Keratinocyte (primary cell): ENCODE measurements at regions not wholly inside any gene's neighbourhood (a gene's known extent, or its start where the extent isn't known, plus 50 kb on each side); places are given as distances from the start of the nearest gene placed in this dataset.

Source experiments
- DNase-seq: peaks from one replicate; pipeline ENCODE4 v3.0.0-alpha.2; 2011; ENCODE audit warnings: low read depth, missing footprints, low spot score
- FAIRE-seq: peaks from 2 replicates; lab custom pipeline; 2011; peaks lifted over from hg19 to GRCh38; lab: Jason Lieb, UNC
- H2AFZ ChIP-seq: 2 replicates; pipeline ENCODE4 v1.6.0; 2012; ENCODE audit warnings: low read length, control low read depth, inconsistent platforms; ENCODE audit not compliant: control insufficient read depth
- H3K27ac ChIP-seq: 2 replicates; pipeline ENCODE4 v1.5.1; 2011; ENCODE audit warnings: low read length; ENCODE audit not compliant: control insufficient read depth, insufficient read depth
- H3K27me3 ChIP-seq: 3 replicates; pipeline ENCODE4 v1.6.0; 2011; ENCODE audit warnings: low read length; ENCODE audit not compliant: control insufficient read depth, insufficient read depth; ENCODE audit errors: extremely low read depth
- H3K36me3 ChIP-seq, 2 experiments: 2 replicates in 1 of 2; 3 replicates in 1 of 2; pipeline ENCODE4 v1.5.1; 2011; ENCODE audit warnings: low read length in 2 of 2, mild to moderate bottlenecking in 1 of 2; ENCODE audit not compliant: control insufficient read depth in 2 of 2, insufficient read depth in 2 of 2; ENCODE audit errors: extremely low read depth in 1 of 2
- H3K4me1 ChIP-seq: 3 replicates; pipeline ENCODE4 v1.5.1; 2011; ENCODE audit warnings: low read length; ENCODE audit not compliant: control insufficient read depth, insufficient read depth; ENCODE audit errors: extremely low read depth
- H3K4me2 ChIP-seq: 3 replicates; pipeline ENCODE4 v1.6.0; 2011; ENCODE audit warnings: low read depth, low read length; ENCODE audit not compliant: control insufficient read depth, insufficient read depth; ENCODE audit errors: extremely low read depth
- H3K4me3 ChIP-seq, 3 experiments: fragments of 200-600 bp in 1 of 3; sonication (generic) in 1 of 3; 2 replicates in 2 of 3; 3 replicates in 1 of 3; pipeline ENCODE4 v1.5.1; 2011 to 2016; ENCODE audit warnings: low read length in 3 of 3, mild to moderate bottlenecking in 3 of 3, control low read depth in 2 of 3, inconsistent platforms in 1 of 3, low read depth in 1 of 3, mixed read lengths in 1 of 3, mixed run types in 1 of 3, moderate library complexity in 1 of 3; ENCODE audit not compliant: control insufficient read depth in 2 of 3, insufficient read depth in 2 of 3; ENCODE audit errors: extremely low read depth in 1 of 3
- H3K79me2 ChIP-seq: 2 replicates; pipeline ENCODE4 v1.6.0; 2012; ENCODE audit warnings: low read length; ENCODE audit not compliant: control insufficient read depth, insufficient read depth
- H3K9ac ChIP-seq: 3 replicates; pipeline ENCODE4 v1.6.0; 2011; ENCODE audit warnings: low read length; ENCODE audit not compliant: control insufficient read depth, insufficient read depth; ENCODE audit errors: extremely low read depth
- H3K9me1 ChIP-seq: 3 replicates; pipeline ENCODE4 v1.6.0; 2011; ENCODE audit warnings: low read length; ENCODE audit not compliant: control insufficient read depth, insufficient read depth; ENCODE audit errors: extremely low read depth
- H3K9me3 ChIP-seq: 2 replicates; pipeline ENCODE4 v1.5.1; 2012; ENCODE audit warnings: low read depth, low read length; ENCODE audit not compliant: control insufficient read depth
- H4K20me1 ChIP-seq: 3 replicates; pipeline ENCODE4 v1.6.0; 2011; ENCODE audit warnings: low read length; ENCODE audit not compliant: control insufficient read depth, insufficient read depth; ENCODE audit errors: extremely low read depth
- CTCF ChIP-seq, 3 experiments: IDR thresholded peaks in 1 of 3; conservative IDR thresholded peaks in 1 of 3; optimal IDR thresholded peaks in 1 of 3; 2 replicates in 2 of 3; 3 replicates in 1 of 3; pipeline versions ENCODE3 to v1.5.1; 2011; ENCODE audit warnings: low read length in 3 of 3, mild to moderate bottlenecking in 3 of 3, moderate library complexity in 2 of 3, control low read depth in 1 of 3, inconsistent platforms in 1 of 3; ENCODE audit not compliant: insufficient read depth in 2 of 3; ENCODE audit errors: extremely low read depth in 1 of 3
- EZH2 ChIP-seq: IDR thresholded peaks from one replicate; pipeline ENCODE4 v1.6.1; 2012; ENCODE audit warnings: inconsistent platforms, mild to moderate bottlenecking, low read length, moderate library complexity
- dilution Hi-C: fragments of 300-500 bp; cut with MboI; formaldehyde crosslinking; loops from one replicate; pipeline ENCODE4 v1.7.0; 2020; ENCODE audit warnings: low sequenced_read_pairs; ENCODE audit not compliant: extremely low pct_ligation_motif_present

DNA sequence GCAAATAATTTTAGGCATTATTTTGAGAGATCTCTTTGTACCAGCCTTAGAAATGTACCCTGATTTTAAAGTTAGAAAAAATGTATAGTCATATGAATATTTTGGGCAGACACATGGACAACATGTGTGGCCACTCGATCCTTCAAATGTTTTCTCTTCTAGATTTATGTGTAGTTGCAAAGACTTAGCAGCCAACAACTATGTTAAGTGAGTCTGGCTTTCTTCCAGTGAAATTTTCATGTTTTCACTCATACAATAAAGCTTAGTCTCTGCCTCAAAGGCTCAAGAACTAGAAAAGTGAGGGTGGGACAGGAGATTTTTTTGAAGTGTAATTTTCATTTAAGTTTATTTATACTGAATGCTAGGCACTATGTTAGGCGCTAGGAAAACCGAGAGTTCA lies 207.7 kb upstream of the DACH1 start:
- FAIRE-seq, result no peak
- no peaks in the 10 kb centered on the region for H3K79me2 ChIP-seq
- no peaks in the 10 kb centered on the region for H3K9me3 ChIP-seq
- no peak overlapping the region for H3K27ac ChIP-seq
- dilution Hi-C loops, result no loop called here
- no peaks in the 10 kb centered on the region for H3K27me3 ChIP-seq
- H3K9ac ChIP-seq, result no peak overlapping the region
- no peak overlapping the region for H3K4me2 ChIP-seq
- no peaks in the 10 kb centered on the region for H4K20me1 ChIP-seq
- H3K4me1 ChIP-seq, result no peaks in the 10 kb centered on the region
- no peak overlapping the region for H2AFZ ChIP-seq
- no peak overlapping the region for H3K4me3 ChIP-seq
- H3K36me3 ChIP-seq, result no peaks in the 10 kb centered on the region
- no peak for DNase-seq
- no peaks in the 10 kb centered on the region for H3K9me1 ChIP-seq
- no peak for TF ChIP-seq CTCF (optimal IDR thresholded peaks at IDR 0.05 in 1 of 3, IDR thresholded peaks at IDR 0.05 in 1 of 3, conservative IDR thresholded peaks at IDR 0.05 in 1 of 3; ENCODE audit: extremely low read depth in 1 of 3, insufficient read depth in 2 of 3, low read length in 3 of 3)
- no peak for TF ChIP-seq EZH2

DNA sequence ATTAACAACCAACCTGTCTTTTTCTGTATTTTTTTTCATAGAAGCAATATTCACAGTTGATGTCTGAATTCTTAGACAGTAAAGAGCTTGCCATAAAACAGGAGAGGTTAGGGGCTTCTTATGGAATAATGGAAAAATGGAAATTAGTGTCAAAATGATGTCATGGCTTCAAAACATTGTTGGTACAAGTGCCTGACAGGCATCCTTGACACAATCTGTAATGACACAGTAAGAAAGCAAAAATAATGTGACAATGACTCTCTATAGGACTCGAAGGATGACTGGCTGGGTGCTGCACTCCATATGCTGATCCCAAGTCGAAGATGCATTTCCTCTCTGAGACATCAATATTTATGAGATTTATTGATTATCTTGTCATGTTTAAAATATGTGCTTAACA lies 205.3 kb upstream of the DACH1 start:
- no peak for FAIRE-seq
- dilution Hi-C loops, result no loop called here

More for the DNA sequence above, 205.3 kb upstream of the DACH1 start:
- no peaks in the 10 kb centered on the region for H3K27me3 ChIP-seq
- H3K36me3 ChIP-seq, result no peaks in the 10 kb centered on the region
- DNase-seq, result no peak
- no peak overlapping the region for H3K4me2 ChIP-seq
- H3K79me2 ChIP-seq, result no peaks in the 10 kb centered on the region
- H3K9me1 ChIP-seq, result no peaks in the 10 kb centered on the region
- no peak overlapping the region for H3K27ac ChIP-seq
- H3K4me3 ChIP-seq, result no peak overlapping the region
- H2AFZ ChIP-seq, result no peak overlapping the region
- no peak overlapping the region for H3K9ac ChIP-seq
- H4K20me1 ChIP-seq, result no peaks in the 10 kb centered on the region
- H3K4me1 ChIP-seq, result no peaks in the 10 kb centered on the region
- no peaks in the 10 kb centered on the region for H3K9me3 ChIP-seq
- TF ChIP-seq EZH2, result no peak
- TF ChIP-seq CTCF (optimal IDR thresholded peaks at IDR 0.05 in 1 of 3, IDR thresholded peaks at IDR 0.05 in 1 of 3, conservative IDR thresholded peaks at IDR 0.05 in 1 of 3; ENCODE audit: extremely low read depth in 1 of 3, insufficient read depth in 2 of 3, low read length in 3 of 3), result no peak
